K562 (cell line): ENCODE measurements at regions not wholly inside any gene's neighbourhood (a gene's known extent, or its start where the extent isn't known, plus 50 kb on each side); places are given as distances from the start of the nearest gene placed in this dataset.

Experiments used
- BHLHE40 ChIP-seq: IDR thresholded peaks from 2 replicates; pipeline ENCODE4 v1.6.1; 2011; ENCODE audit warnings: low read length, improper control_type of control experiment
- KLF10 ChIP-seq: fragments of 250-450 bp; sonication (Bioruptor Pico); IDR thresholded peaks from 2 replicates; pipeline ENCODE4 v1.6.1; 2021; ENCODE audit warnings: matching md5 sums
- MXI1 ChIP-seq: IDR thresholded peaks from 2 replicates; pipeline ENCODE4 v1.6.1; 2011; ENCODE audit warnings: low read depth, mild to moderate bottlenecking, improper control_type of control experiment, low read length
- SOX6 ChIP-seq: fragments of 450-650 bp; IDR thresholded peaks from 2 replicates; pipeline ENCODE4 v1.6.1; 2014; ENCODE audit warnings: mild to moderate bottlenecking
- TF ChIP-seq, protein P1 (sequence below): fragments of 250-450 bp; sonication (Bioruptor Pico); IDR thresholded peaks from 2 replicates; pipeline ENCODE4 v1.4.0; 2020; ENCODE audit warnings: mild to moderate bottlenecking
- TF ChIP-seq, protein P2 (sequence below): fragments of 250-450 bp; sonication (Bioruptor Pico); IDR thresholded peaks from 2 replicates; pipeline ENCODE4 v1.4.0; 2020
- TF ChIP-seq, protein P3 (sequence below): sonication (generic); formaldehyde crosslinking; IDR thresholded peaks from 2 replicates; pipeline ENCODE4 v1.8.0; 2022; ENCODE audit warnings: mild to moderate bottlenecking, low read depth, missing genetic modification reagents

DNA sequence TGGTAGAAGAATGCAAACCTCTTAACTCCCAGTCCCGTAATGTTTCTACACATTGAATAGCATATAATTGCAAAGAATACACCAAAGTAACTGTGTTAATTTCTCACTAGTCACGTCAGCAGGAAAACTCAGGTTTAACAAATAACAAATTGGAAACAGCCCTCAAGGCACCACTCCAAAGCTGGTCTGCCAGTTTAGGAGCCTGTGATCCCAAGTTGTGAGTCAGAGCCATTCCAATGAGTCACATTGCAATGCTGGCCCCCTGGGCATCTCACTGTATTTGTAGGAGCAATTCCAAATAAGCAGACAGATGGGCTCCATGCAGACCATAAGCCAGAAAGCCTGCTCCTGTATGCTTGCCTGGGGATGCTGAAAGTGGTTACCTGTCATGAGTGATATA lies 143.2 kb upstream of the SETBP1 start:
- TF ChIP-seq, protein P1, sequence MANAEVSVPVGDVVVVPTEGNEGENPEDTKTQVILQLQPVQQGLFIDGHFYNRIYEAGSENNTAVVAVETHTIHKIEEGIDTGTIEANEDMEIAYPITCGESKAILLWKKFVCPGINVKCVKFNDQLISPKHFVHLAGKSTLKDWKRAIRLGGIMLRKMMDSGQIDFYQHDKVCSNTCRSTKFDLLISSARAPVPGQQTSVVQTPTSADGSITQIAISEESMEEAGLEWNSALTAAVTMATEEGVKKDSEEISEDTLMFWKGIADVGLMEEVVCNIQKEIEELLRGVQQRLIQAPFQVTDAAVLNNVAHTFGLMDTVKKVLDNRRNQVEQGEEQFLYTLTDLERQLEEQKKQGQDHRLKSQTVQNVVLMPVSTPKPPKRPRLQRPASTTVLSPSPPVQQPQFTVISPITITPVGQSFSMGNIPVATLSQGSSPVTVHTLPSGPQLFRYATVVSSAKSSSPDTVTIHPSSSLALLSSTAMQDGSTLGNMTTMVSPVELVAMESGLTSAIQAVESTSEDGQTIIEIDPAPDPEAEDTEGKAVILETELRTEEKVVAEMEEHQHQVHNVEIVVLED (CRISPR knock-in tag), result no peak
- TF ChIP-seq KLF10 (CRISPR knock-in tag) (no peak), SOX6 (no peak), BHLHE40 (no peak), MXI1 (no peak)
- TF ChIP-seq, protein P2, sequence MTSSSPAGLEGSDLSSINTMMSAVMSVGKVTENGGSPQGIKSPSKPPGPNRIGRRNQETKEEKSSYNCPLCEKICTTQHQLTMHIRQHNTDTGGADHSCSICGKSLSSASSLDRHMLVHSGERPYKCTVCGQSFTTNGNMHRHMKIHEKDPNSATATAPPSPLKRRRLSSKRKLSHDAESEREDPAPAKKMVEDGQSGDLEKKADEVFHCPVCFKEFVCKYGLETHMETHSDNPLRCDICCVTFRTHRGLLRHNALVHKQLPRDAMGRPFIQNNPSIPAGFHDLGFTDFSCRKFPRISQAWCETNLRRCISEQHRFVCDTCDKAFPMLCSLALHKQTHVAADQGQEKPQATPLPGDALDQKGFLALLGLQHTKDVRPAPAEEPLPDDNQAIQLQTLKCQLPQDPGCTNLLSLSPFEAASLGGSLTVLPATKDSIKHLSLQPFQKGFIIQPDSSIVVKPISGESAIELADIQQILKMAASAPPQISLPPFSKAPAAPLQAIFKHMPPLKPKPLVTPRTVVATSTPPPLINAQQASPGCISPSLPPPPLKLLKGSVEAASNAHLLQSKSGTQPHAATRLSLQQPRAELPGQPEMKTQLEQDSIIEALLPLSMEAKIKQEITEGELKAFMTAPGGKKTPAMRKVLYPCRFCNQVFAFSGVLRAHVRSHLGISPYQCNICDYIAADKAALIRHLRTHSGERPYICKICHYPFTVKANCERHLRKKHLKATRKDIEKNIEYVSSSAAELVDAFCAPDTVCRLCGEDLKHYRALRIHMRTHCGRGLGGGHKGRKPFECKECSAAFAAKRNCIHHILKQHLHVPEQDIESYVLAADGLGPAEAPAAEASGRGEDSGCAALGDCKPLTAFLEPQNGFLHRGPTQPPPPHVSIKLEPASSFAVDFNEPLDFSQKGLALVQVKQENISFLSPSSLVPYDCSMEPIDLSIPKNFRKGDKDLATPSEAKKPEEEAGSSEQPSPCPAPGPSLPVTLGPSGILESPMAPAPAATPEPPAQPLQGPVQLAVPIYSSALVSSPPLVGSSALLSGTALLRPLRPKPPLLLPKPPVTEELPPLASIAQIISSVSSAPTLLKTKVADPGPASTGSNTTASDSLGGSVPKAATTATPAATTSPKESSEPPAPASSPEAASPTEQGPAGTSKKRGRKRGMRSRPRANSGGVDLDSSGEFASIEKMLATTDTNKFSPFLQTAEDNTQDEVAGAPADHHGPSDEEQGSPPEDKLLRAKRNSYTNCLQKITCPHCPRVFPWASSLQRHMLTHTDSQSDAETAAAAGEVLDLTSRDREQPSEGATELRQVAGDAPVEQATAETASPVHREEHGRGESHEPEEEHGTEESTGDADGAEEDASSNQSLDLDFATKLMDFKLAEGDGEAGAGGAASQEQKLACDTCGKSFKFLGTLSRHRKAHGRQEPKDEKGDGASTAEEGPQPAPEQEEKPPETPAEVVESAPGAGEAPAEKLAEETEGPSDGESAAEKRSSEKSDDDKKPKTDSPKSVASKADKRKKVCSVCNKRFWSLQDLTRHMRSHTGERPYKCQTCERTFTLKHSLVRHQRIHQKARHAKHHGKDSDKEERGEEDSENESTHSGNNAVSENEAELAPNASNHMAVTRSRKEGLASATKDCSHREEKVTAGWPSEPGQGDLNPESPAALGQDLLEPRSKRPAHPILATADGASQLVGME (CRISPR knock-in tag), result no peak
- TF ChIP-seq, protein P3, sequence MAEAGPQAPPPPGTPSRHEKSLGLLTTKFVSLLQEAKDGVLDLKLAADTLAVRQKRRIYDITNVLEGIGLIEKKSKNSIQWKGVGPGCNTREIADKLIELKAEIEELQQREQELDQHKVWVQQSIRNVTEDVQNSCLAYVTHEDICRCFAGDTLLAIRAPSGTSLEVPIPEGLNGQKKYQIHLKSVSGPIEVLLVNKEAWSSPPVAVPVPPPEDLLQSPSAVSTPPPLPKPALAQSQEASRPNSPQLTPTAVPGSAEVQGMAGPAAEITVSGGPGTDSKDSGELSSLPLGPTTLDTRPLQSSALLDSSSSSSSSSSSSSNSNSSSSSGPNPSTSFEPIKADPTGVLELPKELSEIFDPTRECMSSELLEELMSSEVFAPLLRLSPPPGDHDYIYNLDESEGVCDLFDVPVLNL (CRISPR knock-in tag), result no peak
